ENCODE measurements at regions not wholly inside any gene's neighbourhood (a gene's known extent, or its start where the extent isn't known, plus 50 kb on each side); places are given as distances from the start of the nearest gene placed in this dataset.
"Not testable (repeated sequence)": the region's sequence is repeated elsewhere in the genome, so short reads cannot be mapped to it uniquely, and the experiment has no call there.

GRCh38 chrX:140633105-140633504 lies 76.5 kb upstream of the LINC00632 start:
- DNase-seq = not testable (repeated sequence)

- no peak for DNase-seq
Observed at GRCh38 chrX:140608111-140608510, 101.4 kb upstream of the LINC00632 start.

- DNase-seq = no peak
Observed at GRCh38 chrX:140602140-140602539, 97.3 kb upstream of the SOX3 start.

GRCh38 chrX:140599851-140600250 lies 95.0 kb upstream of the SOX3 start:
- no peak for DNase-seq

- DNase-seq = no peak
Observed at GRCh38 chrX:140589657-140590056, 84.8 kb upstream of the SOX3 start.

GRCh38 chrX:140586951-140587350 lies 82.1 kb upstream of the SOX3 start:
- no peak for DNase-seq

- no peak for DNase-seq
Observed at GRCh38 chrX:140580478-140580877, 75.6 kb upstream of the SOX3 start.

- peak in 1 of 2 donors; percentile 2 for DNase-seq
Observed at GRCh38 chrX:140572724-140573123, 67.9 kb upstream of the SOX3 start.

- DNase-seq = no peak
Observed at GRCh38 chrX:140563893-140564292, 59.0 kb upstream of the SOX3 start.

All from CD4-positive, alpha-beta T cell treated with Interferon alpha-2 for 1 hour (primary cell).